Lower leg skin (tissue), 4 donors: ENCODE measurements at regions not wholly inside any gene's neighbourhood (a gene's known extent, or its start where the extent isn't known, plus 50 kb on each side); places are given as distances from the start of the nearest gene placed in this dataset.

Experiments used
- DNase-seq, 2 donors: peaks; one replicate each; pipeline ENCODE4 v3.0.0-alpha.2; 2019; ENCODE audit warnings: low spot score in 2 of 2
- H3K4me3 ChIP-seq: fragments of 200-600 bp; sonication (generic); 2 replicates; pipeline ENCODE4 v1.5.1; 2017; ENCODE audit warnings: mild to moderate bottlenecking, low read depth; ENCODE audit not compliant: poor library complexity, severe bottlenecking
- POLR2A ChIP-seq, 2 donors: fragments of 450-650 bp; IDR thresholded peaks; one replicate each; pipeline ENCODE4 v1.6.1; 2016 to 2017; ENCODE audit warnings: antibody characterized with exemption in 2 of 2, mild to moderate bottlenecking in 1 of 2, moderate library complexity in 1 of 2
- WGBS, 2 donors: methylation state at CpG; one replicate each; pipeline ENCODE4 v1.1.5; 2018; 5-methylcytosine and 5-hydroxymethylcytosine counted together
- intact Hi-C: fragments of 100-400 bp; cut with DNase I; formaldehyde crosslinking; loops from one replicate; pipeline ENCODE4 v1.15.0; 2023; ENCODE audit warnings: low total_unique reads
- TF ChIP-seq, protein P1 (sequence below), 3 donors: fragments of 450-650 bp; IDR thresholded peaks; one replicate each; pipeline ENCODE4 v1.5.1; 2016; ENCODE audit warnings: antibody characterized with exemption in 3 of 3, mild to moderate bottlenecking in 3 of 3, moderate library complexity in 2 of 3

DNA sequence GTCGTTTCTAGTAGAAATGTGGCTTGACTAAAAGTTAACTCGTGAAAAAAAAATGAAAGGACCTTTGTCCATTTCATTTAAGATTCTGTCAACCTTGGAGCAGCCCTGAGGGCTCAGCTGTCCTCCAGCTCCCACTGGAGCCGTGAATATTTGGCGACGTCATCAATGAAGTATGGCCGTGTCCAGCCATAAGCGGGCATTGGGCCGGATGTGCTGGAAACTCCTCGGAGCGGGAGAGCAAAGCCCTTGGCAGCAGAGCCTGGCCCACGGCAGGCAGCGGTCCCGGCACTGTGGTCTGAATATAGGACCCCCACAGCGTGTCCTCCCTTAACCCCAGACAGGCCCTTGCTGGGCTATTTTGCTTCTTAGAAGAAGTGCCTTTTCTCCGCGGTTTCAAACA is 50.0 kb downstream of the JAKMIP3 start:
- WGBS, 2 donors: 74 to 77% methylated on average over 16 of the region's 16 CpGs
- H3K4me3 ChIP-seq: no peak overlapping the region
- DNase-seq: no peak
- TF ChIP-seq, protein P1, sequence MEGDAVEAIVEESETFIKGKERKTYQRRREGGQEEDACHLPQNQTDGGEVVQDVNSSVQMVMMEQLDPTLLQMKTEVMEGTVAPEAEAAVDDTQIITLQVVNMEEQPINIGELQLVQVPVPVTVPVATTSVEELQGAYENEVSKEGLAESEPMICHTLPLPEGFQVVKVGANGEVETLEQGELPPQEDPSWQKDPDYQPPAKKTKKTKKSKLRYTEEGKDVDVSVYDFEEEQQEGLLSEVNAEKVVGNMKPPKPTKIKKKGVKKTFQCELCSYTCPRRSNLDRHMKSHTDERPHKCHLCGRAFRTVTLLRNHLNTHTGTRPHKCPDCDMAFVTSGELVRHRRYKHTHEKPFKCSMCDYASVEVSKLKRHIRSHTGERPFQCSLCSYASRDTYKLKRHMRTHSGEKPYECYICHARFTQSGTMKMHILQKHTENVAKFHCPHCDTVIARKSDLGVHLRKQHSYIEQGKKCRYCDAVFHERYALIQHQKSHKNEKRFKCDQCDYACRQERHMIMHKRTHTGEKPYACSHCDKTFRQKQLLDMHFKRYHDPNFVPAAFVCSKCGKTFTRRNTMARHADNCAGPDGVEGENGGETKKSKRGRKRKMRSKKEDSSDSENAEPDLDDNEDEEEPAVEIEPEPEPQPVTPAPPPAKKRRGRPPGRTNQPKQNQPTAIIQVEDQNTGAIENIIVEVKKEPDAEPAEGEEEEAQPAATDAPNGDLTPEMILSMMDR (IDR thresholded peaks at IDR 0.05): no peak
- TF ChIP-seq POLR2A (IDR thresholded peaks at IDR 0.05): no peak
- intact Hi-C loops: no loop called here

DNA sequence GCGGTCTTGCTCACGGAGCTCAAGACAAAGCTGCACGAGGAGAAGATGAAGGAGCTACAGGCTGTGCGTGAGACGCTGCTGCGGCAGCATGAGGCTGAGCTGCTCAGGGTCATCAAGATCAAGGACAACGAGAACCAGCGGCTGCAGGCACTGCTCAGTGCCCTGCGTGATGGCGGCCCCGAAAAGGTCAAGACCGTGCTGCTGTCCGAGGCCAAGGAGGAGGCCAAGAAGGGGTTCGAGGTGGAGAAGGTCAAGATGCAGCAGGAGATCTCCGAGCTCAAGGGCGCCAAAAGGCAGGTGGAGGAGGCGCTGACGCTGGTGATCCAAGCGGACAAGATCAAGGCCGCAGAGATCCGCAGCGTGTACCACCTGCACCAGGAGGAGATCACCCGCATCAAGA is 51.4 kb downstream of the JAKMIP3 start:
- H3K4me3 ChIP-seq: no peak overlapping the region
- WGBS, 2 donors: 93% methylated on average over 23 of the region's 23 CpGs
- TF ChIP-seq, protein P1 (IDR thresholded peaks at IDR 0.05): no peak
- no peak for TF ChIP-seq POLR2A (IDR thresholded peaks at IDR 0.05)
- intact Hi-C loops: no loop called here
- no peak for DNase-seq

DNA sequence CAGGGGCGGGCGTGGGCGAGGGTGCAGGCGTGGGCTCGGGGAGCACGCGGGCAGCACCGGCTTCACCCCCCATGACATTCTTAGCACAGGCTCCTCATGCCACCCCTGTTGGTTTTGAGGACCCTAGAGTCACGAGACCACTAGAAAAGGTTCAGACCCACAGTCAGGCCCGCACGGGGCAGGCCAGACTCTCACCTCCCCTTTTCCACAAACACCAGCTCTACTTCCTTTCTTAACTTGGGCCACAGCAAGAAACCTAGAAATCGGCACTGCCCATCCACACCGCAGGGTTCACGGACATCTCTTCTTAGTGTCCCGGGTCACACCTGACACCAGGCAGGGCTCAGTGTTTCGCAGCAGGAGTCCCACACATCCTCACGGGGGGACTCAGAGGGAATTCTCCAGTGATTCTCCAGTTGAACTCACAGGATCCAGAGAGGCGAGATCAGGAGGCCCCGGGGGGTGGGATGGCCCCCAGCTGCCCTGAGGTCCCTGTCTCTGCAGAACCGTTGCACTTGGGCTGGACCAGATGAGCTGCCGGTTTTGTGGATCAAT is 52.0 kb downstream of the JAKMIP3 start:
- TF ChIP-seq POLR2A (IDR thresholded peaks at IDR 0.05): no peak
- TF ChIP-seq, protein P1 (IDR thresholded peaks at IDR 0.05): no peak
- no peak for DNase-seq
- H3K4me3 ChIP-seq: no peak overlapping the region
- WGBS, 2 donors: 90 to 91% methylated on average over 19 to 21 of the region's 21 CpGs
- intact Hi-C loops: no loop called here

DNA sequence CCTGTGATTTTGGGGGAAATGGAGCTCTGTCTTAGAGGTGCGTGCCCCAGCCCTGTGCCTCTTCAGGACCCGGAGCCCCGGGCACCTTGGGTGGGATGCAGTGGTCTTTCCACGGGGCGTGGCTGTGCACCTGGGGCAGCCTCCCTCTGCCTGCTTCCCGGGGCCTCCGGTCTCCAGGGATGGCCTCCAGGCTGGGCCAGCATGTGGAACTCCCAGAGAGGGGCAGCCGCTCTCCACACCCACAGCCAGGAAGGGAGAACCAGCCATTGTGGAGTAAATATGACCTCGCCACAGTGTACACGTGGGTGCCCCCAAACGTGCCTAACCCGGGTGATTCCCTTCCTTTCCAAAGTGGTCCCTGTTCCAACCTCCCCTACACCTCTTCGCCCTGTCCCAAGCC is 52.6 kb downstream of the JAKMIP3 start:
- no peak for DNase-seq
- TF ChIP-seq, protein P1 (IDR thresholded peaks at IDR 0.05): no peak
- TF ChIP-seq POLR2A (IDR thresholded peaks at IDR 0.05): no peak
- intact Hi-C loops: no loop called here
- WGBS, 2 donors: 82 to 89% methylated on average over 6 to 12 of the region's 13 CpGs
- H3K4me3 ChIP-seq: no peak overlapping the region

DNA sequence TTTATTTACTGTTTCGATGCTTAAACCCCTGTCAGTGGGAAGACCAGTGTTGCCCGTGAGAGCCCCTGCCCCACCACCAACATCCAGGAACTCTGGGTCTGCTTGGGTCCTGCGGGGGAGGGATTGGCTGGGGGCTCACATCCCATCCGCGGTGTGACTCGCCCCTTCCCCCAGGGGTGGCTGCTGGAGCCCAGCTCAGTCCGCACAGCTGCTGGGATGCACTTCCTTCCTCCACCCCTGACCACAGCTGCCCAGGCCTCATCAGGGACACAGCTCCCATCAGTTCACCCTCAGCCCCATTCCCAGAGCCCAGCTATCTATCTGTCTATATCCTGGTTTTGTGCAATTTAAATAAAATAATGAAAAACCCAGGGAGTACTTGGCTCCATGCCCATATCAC is 54.5 kb downstream of the JAKMIP3 start:
- no peak overlapping the region for H3K4me3 ChIP-seq
- TF ChIP-seq, protein P1 (IDR thresholded peaks at IDR 0.05): no peak
- no peak for TF ChIP-seq POLR2A (IDR thresholded peaks at IDR 0.05)
- DNase-seq: no peak
- intact Hi-C loops: no loop called here
- WGBS, 2 donors: 81 to 85% methylated on average over 7 of the region's 7 CpGs
